ENCODE measurements at regions not wholly inside any gene's neighbourhood (a gene's known extent, or its start where the extent isn't known, plus 50 kb on each side); places are given as distances from the start of the nearest gene placed in this dataset.

GRCh38 chr2:64328415-64328722, 125.6 kb upstream of the LGALSL start (continued):
- TF ChIP-seq, protein P1, sequence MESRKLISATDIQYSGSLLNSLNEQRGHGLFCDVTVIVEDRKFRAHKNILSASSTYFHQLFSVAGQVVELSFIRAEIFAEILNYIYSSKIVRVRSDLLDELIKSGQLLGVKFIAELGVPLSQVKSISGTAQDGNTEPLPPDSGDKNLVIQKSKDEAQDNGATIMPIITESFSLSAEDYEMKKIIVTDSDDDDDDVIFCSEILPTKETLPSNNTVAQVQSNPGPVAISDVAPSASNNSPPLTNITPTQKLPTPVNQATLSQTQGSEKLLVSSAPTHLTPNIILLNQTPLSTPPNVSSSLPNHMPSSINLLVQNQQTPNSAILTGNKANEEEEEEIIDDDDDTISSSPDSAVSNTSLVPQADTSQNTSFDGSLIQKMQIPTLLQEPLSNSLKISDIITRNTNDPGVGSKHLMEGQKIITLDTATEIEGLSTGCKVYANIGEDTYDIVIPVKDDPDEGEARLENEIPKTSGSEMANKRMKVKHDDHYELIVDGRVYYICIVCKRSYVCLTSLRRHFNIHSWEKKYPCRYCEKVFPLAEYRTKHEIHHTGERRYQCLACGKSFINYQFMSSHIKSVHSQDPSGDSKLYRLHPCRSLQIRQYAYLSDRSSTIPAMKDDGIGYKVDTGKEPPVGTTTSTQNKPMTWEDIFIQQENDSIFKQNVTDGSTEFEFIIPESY (IDR thresholded peaks at IDR 0.05; ENCODE audit: borderline replicate concordance, low read depth), result no peak
- TF ChIP-seq CTCF (IDR thresholded peaks at IDR 0.05) (no peak), RXRA (IDR thresholded peaks at IDR 0.05; ENCODE audit: borderline replicate concordance, low read depth) (no peak), YY1 (IDR thresholded peaks at IDR 0.05; ENCODE audit: low read depth) (no peak), ELF1 (IDR thresholded peaks at IDR 0.05) (no peak)

DNA sequence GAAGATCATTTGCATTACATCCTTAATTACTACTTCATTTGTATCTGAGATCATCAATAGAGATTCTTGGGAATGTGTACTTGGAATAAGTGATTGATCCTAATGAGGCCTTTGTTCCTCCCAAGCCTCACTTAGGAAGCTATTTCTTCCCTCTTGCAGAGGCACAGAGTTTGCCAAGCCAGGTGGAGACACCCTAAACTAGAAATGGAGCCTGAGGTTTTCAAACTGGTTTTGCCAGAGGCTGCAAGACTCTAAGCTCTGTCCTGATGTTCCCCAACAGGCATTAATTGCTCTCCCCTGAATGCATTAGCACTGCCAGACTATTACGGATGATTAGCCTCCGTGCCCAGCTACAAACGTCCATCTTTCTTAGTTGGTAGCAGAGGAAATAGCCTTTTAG, 125.2 kb upstream of the LGALSL start:
- Histone ChIP-seq H3F3A (replicated peaks; ENCODE audit: insufficient read depth) (no peaks in the 10 kb centered on the region), H3K4me1 (ENCODE audit: control insufficient read depth in 1 of 2, insufficient read depth in 2 of 2, low read depth in 1 of 2, low read length in 1 of 2) (peaks cover 0 to 2% of the 10 kb centered on the region in 2 experiments; a peak in 1 of 4 replicates), H3K27ac (ENCODE audit: low read depth in 2 of 2, low read length in 1 of 2) (no peak overlapping the region), H3K36me3 (replicated peaks in 1 of 2; ENCODE audit: control insufficient read depth in 1 of 2, insufficient read depth in 2 of 2, low read length in 1 of 2) (no peaks in the 10 kb centered on the region), H2AFZ (ENCODE audit: low read depth) (no peak overlapping the region), H3K9me2 (no peaks in the 10 kb centered on the region), H3K9me3 (no peaks in the 10 kb centered on the region), H3K4me3 (ENCODE audit: low read depth in 2 of 2, low read length in 1 of 2) (no peak overlapping the region), H3K79me2 (ENCODE audit: insufficient read depth) (no peaks in the 10 kb centered on the region), H3K27me3 (ENCODE audit: insufficient read depth) (no peaks in the 10 kb centered on the region), H4K20me1 (ENCODE audit: insufficient read depth) (no peaks in the 10 kb centered on the region), H3K4me2 (no peak overlapping the region), H3K9ac (no peak overlapping the region)
- DNase-seq, result no peak
- POLR2A ChIA-PET, result no interaction called here
- CTCF ChIA-PET, result interaction anchor here (0.8 to 7.6 kb wide), 18 partner anchors 16 to 544 kb away, joined by 3 to 235 read pairs (median 4); no protein-coding TSS in a partner anchor
- WGBS (ENCODE audit: low lambda C conversion rate), result 87% methylated on average over 3 of the region's 3 CpGs
- TF ChIP-seq EZH2phosphoT487 (IDR thresholded peaks at IDR 0.05; ENCODE audit: borderline replicate concordance, low read depth), result no peak
- TF ChIP-seq PBX3 (IDR thresholded peaks at IDR 0.05), result no peak

DNA sequence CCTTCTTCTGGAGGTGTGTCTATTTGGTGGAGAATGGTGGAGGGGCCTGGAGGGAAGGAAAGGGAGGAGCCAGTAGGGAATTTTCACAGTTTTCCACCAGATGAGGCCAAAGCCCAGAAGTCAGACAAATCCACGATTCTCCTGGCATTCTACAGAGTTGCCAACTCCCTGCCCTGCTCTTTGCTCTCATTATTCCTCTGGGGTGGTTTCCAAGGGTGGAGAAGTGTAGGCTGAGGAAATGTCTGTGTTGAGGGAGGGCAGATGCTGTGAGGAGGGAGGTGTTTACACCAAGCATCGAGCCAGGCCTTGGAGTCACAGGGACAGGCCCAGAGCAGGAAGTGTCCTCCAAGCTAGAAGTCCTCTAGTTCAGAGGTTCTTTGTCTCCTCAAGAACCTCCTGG, 124.1 kb upstream of the LGALSL start:
- Histone ChIP-seq H4K20me1 (ENCODE audit: insufficient read depth) (no peaks in the 10 kb centered on the region), H2AFZ (ENCODE audit: low read depth) (peak overlapping the region; percentile 33; the same call in 1 of the 2 replicates), H3K4me1 (ENCODE audit: control insufficient read depth in 1 of 2, insufficient read depth in 2 of 2, low read depth in 1 of 2, low read length in 1 of 2) (peaks cover 0 to 2% of the 10 kb centered on the region in 2 experiments; a peak in 1 of 4 replicates), H3K4me3 (ENCODE audit: low read depth in 2 of 2, low read length in 1 of 2) (no peak overlapping the region), H3K4me2 (no peak overlapping the region), H3K9me3 (no peaks in the 10 kb centered on the region), H3K36me3 (replicated peaks in 1 of 2; ENCODE audit: control insufficient read depth in 1 of 2, insufficient read depth in 2 of 2, low read length in 1 of 2) (no peaks in the 10 kb centered on the region), H3F3A (replicated peaks; ENCODE audit: insufficient read depth) (no peaks in the 10 kb centered on the region), H3K9me2 (no peaks in the 10 kb centered on the region), H3K27me3 (ENCODE audit: insufficient read depth) (no peaks in the 10 kb centered on the region), H3K79me2 (ENCODE audit: insufficient read depth) (no peaks in the 10 kb centered on the region), H3K27ac (ENCODE audit: low read depth in 2 of 2, low read length in 1 of 2) (no peak overlapping the region), H3K9ac (no peak overlapping the region)
- ChIA-PET CTCF (interaction anchor here (0.8 to 7.6 kb wide), 27 partner anchors 10 to 575 kb away, joined by 3 to 235 read pairs (median 6); partner anchors contain the start of genes AFTPH and SERTAD2), POLR2A (no interaction called here)
- DNase-seq, result no peak
- WGBS (ENCODE audit: low lambda C conversion rate), result 50% methylated on average over 2 of the region's 2 CpGs
- no peak for TF ChIP-seq NFIC (IDR thresholded peaks at IDR 0.05; ENCODE audit: borderline replicate concordance)
- no peak for TF ChIP-seq MAX (IDR thresholded peaks at IDR 0.05; ENCODE audit: low read depth)
- TF ChIP-seq PBX3 (IDR thresholded peaks at IDR 0.05), result no peak
- no peak for TF ChIP-seq ELF1 (IDR thresholded peaks at IDR 0.05)
- TF ChIP-seq MEF2A (IDR thresholded peaks at IDR 0.05; ENCODE audit: borderline replicate concordance, low read depth), result no peak
- no peak for TF ChIP-seq USF2 (IDR thresholded peaks at IDR 0.05; ENCODE audit: borderline replicate concordance, low read depth, low read length)
- TF ChIP-seq RXRA (IDR thresholded peaks at IDR 0.05; ENCODE audit: borderline replicate concordance, low read depth), result no peak
- TF ChIP-seq CHD2 (IDR thresholded peaks at IDR 0.05; ENCODE audit: low read length, partially characterized antibody), result no peak
- no peak for TF ChIP-seq RAD21 (IDR thresholded peaks at IDR 0.05; ENCODE audit: low read length)
- no peak for TF ChIP-seq RCOR1 (IDR thresholded peaks at IDR 0.05; ENCODE audit: low read length)
- no peak for TF ChIP-seq GATA2 (CRISPR knock-in tag; IDR thresholded peaks at IDR 0.05)
- TF ChIP-seq TCF12 (IDR thresholded peaks at IDR 0.05), result no peak
- TF ChIP-seq FOXJ3 (CRISPR knock-in tag; IDR thresholded peaks at IDR 0.05), result no peak
- TF ChIP-seq NRF1 (IDR thresholded peaks at IDR 0.05; ENCODE audit: low read depth, low read length), result no peak
- no peak for TF ChIP-seq FOXM1 (IDR thresholded peaks at IDR 0.05; ENCODE audit: low read depth)
- no peak for TF ChIP-seq EP300 (IDR thresholded peaks at IDR 0.05; ENCODE audit: borderline replicate concordance in 1 of 2, low read depth in 1 of 2, low read length in 1 of 2)

All from SK-N-SH (cell line).